HepG2 (cell line): ENCODE measurements at regions not wholly inside any gene's neighbourhood (a gene's known extent, or its start where the extent isn't known, plus 50 kb on each side); places are given as distances from the start of the nearest gene placed in this dataset.

Source experiments
- ATAC-seq: fragments of 200-7000 bp; cut with Tn5 transposase; 3 replicates; pipeline ENCODE4 v1.9.1; 2020; ENCODE audit warnings: mild to moderate bottlenecking, moderate library complexity
- BruUV-seq: library from RNA; stranded (reverse); fragments of 400-500 nt; replicated peaks from 2 replicates; lab custom pipeline; 2021; lab: Mats Ljungman, UMichigan
- CTCF ChIA-PET: fragments of 300-600 bp; formaldehyde crosslinking; extraction: SDS; loops from one replicate; lab custom pipeline; 2021; ENCODE audit warnings: low total read pairs, inconsistent platforms, low intra/inter-chr PET ratio; lab: Yijun Ruan, JAX
- POLR2A ChIA-PET: fragments of 350-600 bp; sonication (Branson Sonifier 250); formaldehyde crosslinking; loops from one replicate; lab custom pipeline; 2020; ENCODE audit warnings: antibody characterized with exemption, inconsistent platforms; lab: Yijun Ruan, JAX
- DNase-seq: peaks from one replicate; pipeline ENCODE4 v3.0.0-alpha.2; 2015; ENCODE audit warnings: low spot score
- FAIRE-seq: peaks from 3 replicates; lab custom pipeline; 2011; peaks lifted over from hg19 to GRCh38; lab: Jason Lieb, UNC
- H2AFZ ChIP-seq: one replicate; pipeline ENCODE4 v1.6.1; 2011; ENCODE audit warnings: low read length, inconsistent platforms
- H3K27ac ChIP-seq: fragments of 300-600 bp; 3 replicates; pipeline ENCODE4 v1.8.0; 2011; ENCODE audit warnings: mixed run types, mild to moderate bottlenecking, mixed read lengths, low read length, inconsistent platforms; ENCODE audit not compliant: insufficient read depth; ENCODE audit errors: extremely low read length
- H3K27me3 ChIP-seq, 2 experiments: fragments of 200-600 bp in 1 of 2; 2 replicates in 1 of 2; 3 replicates in 1 of 2; pipeline versions ENCODE4 v1.6.0 to v1.8.0; 2011; ENCODE audit warnings: low read length in 2 of 2, mild to moderate bottlenecking in 2 of 2, moderate library complexity in 2 of 2, inconsistent platforms in 1 of 2; ENCODE audit not compliant: insufficient read depth in 2 of 2, control insufficient read depth in 1 of 2
- H3K36me3 ChIP-seq, 2 experiments: fragments of 200-600 bp in 1 of 2; replicated peaks in 1 of 2; 2 replicates in 1 of 2; 3 replicates in 1 of 2; pipeline versions ENCODE4 v1.5.1 to v1.8.0; 2011; ENCODE audit warnings: low read length in 2 of 2, inconsistent platforms in 1 of 2; ENCODE audit not compliant: insufficient read depth in 2 of 2, control insufficient read depth in 1 of 2
- H3K4me1 ChIP-seq: 2 replicates; pipeline ENCODE4 v1.5.1; 2012; ENCODE audit warnings: low read length, inconsistent platforms; ENCODE audit not compliant: insufficient read depth
- H3K4me2 ChIP-seq: 2 replicates; pipeline ENCODE4 v1.6.0; 2011; ENCODE audit warnings: low read depth, low read length, inconsistent platforms
- H3K4me3 ChIP-seq, 3 experiments: fragments of 200-600 bp in 1 of 3; sonication (generic), shearing (Covaris generic) in 1 of 3; replicated peaks in 1 of 3; 2 replicates each; pipeline ENCODE4 v1.5.1; 2011 to 2016; ENCODE audit warnings: low read length in 3 of 3, inconsistent platforms in 2 of 3, low read depth in 2 of 3, mild to moderate bottlenecking in 2 of 3, control low read depth in 1 of 3, mixed read lengths in 1 of 3; ENCODE audit not compliant: insufficient read depth in 1 of 3
- H3K79me2 ChIP-seq: one replicate; pipeline ENCODE4 v1.6.1; 2011; ENCODE audit warnings: low read length, inconsistent platforms; ENCODE audit not compliant: insufficient read depth
- H3K9ac ChIP-seq: 2 replicates; pipeline ENCODE4 v1.6.0; 2011; ENCODE audit warnings: mild to moderate bottlenecking, low read depth, low read length, inconsistent platforms; ENCODE audit not compliant: insufficient read depth
- H3K9me3 ChIP-seq: 2 replicates; pipeline ENCODE4 v1.5.1; 2012; ENCODE audit warnings: mild to moderate bottlenecking, low read length
- H4K20me1 ChIP-seq: 2 replicates; pipeline ENCODE4 v1.6.0; 2011; ENCODE audit warnings: inconsistent platforms, mild to moderate bottlenecking, low read length, moderate library complexity; ENCODE audit not compliant: insufficient read depth
- CBX2 ChIP-seq, 2 experiments: fragments of 200-600 bp in 1 of 2; sonication (generic); formaldehyde crosslinking in 1 of 2; IDR thresholded peaks; 2 replicates each; pipeline versions ENCODE4 v1.7.0 to v1.8.1; 2018 to 2022; ENCODE audit warnings: low read depth in 2 of 2, low read length in 1 of 2, mild to moderate bottlenecking in 1 of 2, missing genetic modification reagents in 1 of 2
- CENPX ChIP-seq: sonication (generic); formaldehyde crosslinking; IDR thresholded peaks from 2 replicates; pipeline ENCODE4 v1.9.0; 2021; ENCODE audit warnings: mild to moderate bottlenecking, missing genetic modification reagents, moderate library complexity
- RFX5 ChIP-seq: IDR thresholded peaks from 2 replicates; pipeline ENCODE4 v1.6.1; 2011; ENCODE audit warnings: low read depth, low read length, improper control_type of control experiment
- SIN3A ChIP-seq: IDR thresholded peaks from 2 replicates; pipeline ENCODE4 v1.6.1; 2011; ENCODE audit warnings: low read depth, mild to moderate bottlenecking, control low read depth, low read length, borderline replicate concordance
- SIN3B ChIP-seq: fragments of 150-350 bp; IDR thresholded peaks from 2 replicates; pipeline ENCODE4 v1.6.1; 2014; ENCODE audit warnings: low read length
- SNAI1 ChIP-seq: sonication (generic); formaldehyde crosslinking; IDR thresholded peaks from 2 replicates; pipeline ENCODE4 v1.5.0; 2020; ENCODE audit warnings: mild to moderate bottlenecking, missing genetic modification reagents, borderline replicate concordance
- TBX3 ChIP-seq: fragments of 450-650 bp; IDR thresholded peaks from 2 replicates; pipeline ENCODE4 v1.6.1; 2017; ENCODE audit warnings: antibody characterized with exemption, mild to moderate bottlenecking, inconsistent platforms, borderline replicate concordance
- THAP11 ChIP-seq: IDR thresholded peaks from 2 replicates; pipeline ENCODE4 v1.6.1; 2016; ENCODE audit warnings: missing biosample characterization, missing genetic modification reagents
- UBTF ChIP-seq: sonication (generic); formaldehyde crosslinking; IDR thresholded peaks from 2 replicates; pipeline ENCODE4 v1.4.0; 2020; ENCODE audit warnings: mild to moderate bottlenecking, missing genetic modification reagents
- ZFP37 ChIP-seq: sonication (generic); formaldehyde crosslinking; IDR thresholded peaks from 2 replicates; pipeline ENCODE4 v1.4.0; 2020; ENCODE audit warnings: missing genetic modification reagents, borderline replicate concordance
- ZNF230 ChIP-seq: sonication (generic); formaldehyde crosslinking; IDR thresholded peaks from 2 replicates; pipeline ENCODE4 v1.4.0; 2020; ENCODE audit warnings: mild to moderate bottlenecking, missing genetic modification reagents
- ZNF510 ChIP-seq: sonication (generic); formaldehyde crosslinking; IDR thresholded peaks from 2 replicates; pipeline ENCODE4 v1.4.0; 2020; ENCODE audit warnings: low read depth, mild to moderate bottlenecking, missing genetic modification reagents
- ZNF687 ChIP-seq: sonication (generic); formaldehyde crosslinking; IDR thresholded peaks from 2 replicates; pipeline ENCODE4 v1.5.1; 2020; ENCODE audit warnings: mild to moderate bottlenecking, missing genetic modification reagents, moderate library complexity
- ZNF773 ChIP-seq: sonication (generic); formaldehyde crosslinking; IDR thresholded peaks from 2 replicates; pipeline ENCODE4 v1.4.0; 2020; ENCODE audit warnings: missing genetic modification reagents, borderline replicate concordance
- WGBS: methylation state at CpG from one replicate; pipeline ENCODE4 v1.1.6; 2017; ENCODE audit warnings: low lambda C conversion rate; 5-methylcytosine and 5-hydroxymethylcytosine counted together
- in situ Hi-C: cut with HindIII; loops from 2 replicates; pipeline ENCODE4 v1.10.0; 2017; ENCODE audit warnings: low pct_unique_long_range_greater_than_20kb; ENCODE audit not compliant: extremely low pct_ligation_motif_present
- intact Hi-C: fragments of 100-400 bp; cut with micrococcal nuclease; formaldehyde crosslinking; loops from one replicate; pipeline ENCODE4 v1.10.0; 2022; ENCODE audit not compliant: unreplicated experiment
- TF ChIP-seq, protein P1 (sequence below): sonication (generic); formaldehyde crosslinking; IDR thresholded peaks from 2 replicates; pipeline ENCODE4 v1.5.1; 2020; ENCODE audit warnings: missing genetic modification reagents, mild to moderate bottlenecking, borderline replicate concordance
- TF ChIP-seq, protein P2 (sequence below): sonication (generic); formaldehyde crosslinking; IDR thresholded peaks from 2 replicates; pipeline ENCODE4 v1.5.0; 2020; ENCODE audit warnings: mild to moderate bottlenecking, missing genetic modification reagents, borderline replicate concordance

- no peaks in the 10 kb centered on the region for H4K20me1 ChIP-seq
- H3K9me3 ChIP-seq = no peaks in the 10 kb centered on the region
- H3K4me2 ChIP-seq = no peak overlapping the region
- CTCF ChIA-PET = no interaction called here
- WGBS = 28% methylated on average over 3 of the region's 3 CpGs
- intact Hi-C loops = no loop called here
- TF ChIP-seq UBTF (CRISPR knock-in tag) = no peak
- TF ChIP-seq, protein P1, sequence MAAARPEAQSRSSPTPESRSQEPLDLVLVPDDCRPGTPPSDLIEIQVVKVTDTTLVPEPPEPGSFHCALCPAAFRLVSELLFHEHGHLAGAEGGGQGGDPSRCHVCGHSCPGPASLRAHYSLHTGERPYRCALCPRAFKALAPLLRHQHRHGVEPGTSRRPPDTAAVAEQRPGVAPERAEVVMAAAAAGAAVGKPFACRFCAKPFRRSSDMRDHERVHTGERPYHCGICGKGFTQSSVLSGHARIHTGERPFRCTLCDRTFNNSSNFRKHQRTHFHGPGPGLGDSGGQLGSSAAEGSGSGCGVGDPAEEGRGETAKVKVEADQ = no peak
- no peak for TF ChIP-seq CBX2 (IDR thresholded peaks at IDR 0.05; ENCODE audit: low read depth, low read length)
- TF ChIP-seq CBX2 (CRISPR knock-in tag; IDR thresholded peaks at IDR 0.05; ENCODE audit: low read depth) = no peak
- TF ChIP-seq CENPX = no peak
- no peak for TF ChIP-seq SIN3B
- TF ChIP-seq, protein P2, sequence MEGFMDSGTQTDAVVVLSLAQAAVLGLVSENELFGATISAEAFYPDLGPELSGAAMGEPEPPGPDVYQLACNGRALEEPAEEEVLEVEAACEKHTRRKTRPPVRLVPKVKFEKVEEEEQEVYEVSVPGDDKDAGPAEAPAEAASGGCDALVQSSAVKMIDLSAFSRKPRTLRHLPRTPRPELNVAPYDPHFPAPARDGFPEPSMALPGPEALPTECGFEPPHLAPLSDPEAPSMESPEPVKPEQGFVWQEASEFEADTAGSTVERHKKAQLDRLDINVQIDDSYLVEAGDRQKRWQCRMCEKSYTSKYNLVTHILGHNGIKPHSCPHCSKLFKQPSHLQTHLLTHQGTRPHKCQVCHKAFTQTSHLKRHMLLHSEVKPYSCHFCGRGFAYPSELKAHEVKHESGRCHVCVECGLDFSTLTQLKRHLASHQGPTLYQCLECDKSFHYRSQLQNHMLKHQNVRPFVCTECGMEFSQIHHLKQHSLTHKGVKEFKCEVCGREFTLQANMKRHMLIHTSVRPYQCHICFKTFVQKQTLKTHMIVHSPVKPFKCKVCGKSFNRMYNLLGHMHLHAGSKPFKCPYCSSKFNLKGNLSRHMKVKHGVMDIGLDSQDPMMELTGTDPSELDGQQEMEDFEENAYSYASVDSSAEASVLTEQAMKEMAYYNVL (CRISPR knock-in tag) = no peak
- no peak for TF ChIP-seq SNAI1 (CRISPR knock-in tag)
- no peak for TF ChIP-seq ZNF510
- no peak for TF ChIP-seq ZFP37 (CRISPR knock-in tag)
- TF ChIP-seq SIN3A = no peak
- TF ChIP-seq THAP11 (CRISPR knock-in tag) = no peak
- no peak for TF ChIP-seq RFX5
- no peak for TF ChIP-seq ZNF687 (CRISPR knock-in tag)
- no peak for TF ChIP-seq ZNF773 (CRISPR knock-in tag)
- TF ChIP-seq ZNF230 (CRISPR knock-in tag) = no peak
- no peak for TF ChIP-seq TBX3
- no peaks in the 10 kb centered on the region for H3K4me1 ChIP-seq
- no peaks in the 10 kb centered on the region for H3K36me3 ChIP-seq
- DNase-seq (no peak), ATAC-seq (no peak), FAIRE-seq (no peak)
- BruUV-seq = no TSS peak
- H3K27ac ChIP-seq = no peak overlapping the region
- H3K9ac ChIP-seq = no peak overlapping the region
- H3K4me3 ChIP-seq = no peak overlapping the region
- H2AFZ ChIP-seq = no peak overlapping the region
- POLR2A ChIA-PET = no interaction called here
- H3K27me3 ChIP-seq = no peaks in the 10 kb centered on the region
- H3K79me2 ChIP-seq = no peaks in the 10 kb centered on the region
- in situ Hi-C loops = no loop called here
These were observed 348.5 kb upstream of the TBX3 start for GRCh38 chr12:115032521-115032920.
